CD4-positive, alpha-beta T cell treated with Interleukin-4 for 4 hours (primary cell): ENCODE measurements at regions not wholly inside any gene's neighbourhood (a gene's known extent, or its start where the extent isn't known, plus 50 kb on each side); places are given as distances from the start of the nearest gene placed in this dataset.
A peak's percentile ranks its signal among the peaks of the same experiment; 100 is the strongest.
"Not testable (repeated sequence)": the region's sequence is repeated elsewhere in the genome, so short reads cannot be mapped to it uniquely, and the experiment has no call there.

Experiments used
- DNase-seq: peaks from one replicate; pipeline ENCODE4 v3.0.0-alpha.2; 2020

- DNase-seq, result no peak
Measured at GRCh38 chr16:80116711-80117110, 424.1 kb upstream of the DYNLRB2 start.

- no peak for DNase-seq
Measured at GRCh38 chr16:80114699-80115098, 426.1 kb upstream of the DYNLRB2 start.

- DNase-seq, result no peak
Measured at GRCh38 chr16:80113873-80114574, 426.8 kb upstream of the DYNLRB2 start.

GRCh38 chr16:80109581-80109980 lies 431.2 kb upstream of the DYNLRB2 start:
- no peak for DNase-seq

GRCh38 chr16:80107900-80108299 lies 432.9 kb upstream of the DYNLRB2 start:
- DNase-seq, result no peak

GRCh38 chr16:80105751-80106150 lies 435.0 kb upstream of the DYNLRB2 start:
- no peak for DNase-seq

GRCh38 chr16:80105160-80105559 lies 435.6 kb upstream of the DYNLRB2 start:
- DNase-seq, result no peak

GRCh38 chr16:80104401-80104800 lies 436.4 kb upstream of the DYNLRB2 start:
- no peak for DNase-seq

GRCh38 chr16:80103463-80103862 lies 437.3 kb upstream of the DYNLRB2 start:
- DNase-seq, result no peak

GRCh38 chr16:80100846-80101451 lies 439.8 kb upstream of the DYNLRB2 start:
- DNase-seq, result no peak

GRCh38 chr16:80100186-80100585 lies 440.6 kb upstream of the DYNLRB2 start:
- DNase-seq, result no peak

- DNase-seq, result no peak
Measured at GRCh38 chr16:80097098-80097497, 443.7 kb upstream of the DYNLRB2 start.

- no peak for DNase-seq
Measured at GRCh38 chr16:80092681-80093080, 448.1 kb upstream of the DYNLRB2 start.

GRCh38 chr16:80091453-80091852 lies 449.3 kb upstream of the DYNLRB2 start:
- not testable (repeated sequence) for DNase-seq

- no peak for DNase-seq
Measured at GRCh38 chr16:80085606-80086005, 455.2 kb upstream of the DYNLRB2 start.

GRCh38 chr16:80084614-80085013 lies 456.2 kb upstream of the DYNLRB2 start:
- DNase-seq, result peak; percentile 11

GRCh38 chr16:80084163-80084562 lies 456.6 kb upstream of the DYNLRB2 start:
- no peak for DNase-seq

GRCh38 chr16:80082906-80083305 lies 457.9 kb upstream of the DYNLRB2 start:
- DNase-seq, result no peak

GRCh38 chr16:80081846-80082245 lies 458.9 kb upstream of the DYNLRB2 start:
- DNase-seq, result no peak

- DNase-seq, result no peak
Measured at GRCh38 chr16:80080287-80080851, 460.4 kb upstream of the DYNLRB2 start.

GRCh38 chr16:80079072-80079471 lies 461.7 kb upstream of the DYNLRB2 start:
- DNase-seq, result no peak

GRCh38 chr16:80077696-80078095 lies 463.1 kb upstream of the DYNLRB2 start:
- no peak for DNase-seq

GRCh38 chr16:80074329-80074728 lies 466.5 kb upstream of the DYNLRB2 start:
- DNase-seq, result no peak

- no peak for DNase-seq
Measured at GRCh38 chr16:80071964-80072456, 468.8 kb upstream of the DYNLRB2 start.
